ENCODE measurements at regions not wholly inside any gene's neighbourhood (a gene's known extent, or its start where the extent isn't known, plus 50 kb on each side); places are given as distances from the start of the nearest gene placed in this dataset.

DNA sequence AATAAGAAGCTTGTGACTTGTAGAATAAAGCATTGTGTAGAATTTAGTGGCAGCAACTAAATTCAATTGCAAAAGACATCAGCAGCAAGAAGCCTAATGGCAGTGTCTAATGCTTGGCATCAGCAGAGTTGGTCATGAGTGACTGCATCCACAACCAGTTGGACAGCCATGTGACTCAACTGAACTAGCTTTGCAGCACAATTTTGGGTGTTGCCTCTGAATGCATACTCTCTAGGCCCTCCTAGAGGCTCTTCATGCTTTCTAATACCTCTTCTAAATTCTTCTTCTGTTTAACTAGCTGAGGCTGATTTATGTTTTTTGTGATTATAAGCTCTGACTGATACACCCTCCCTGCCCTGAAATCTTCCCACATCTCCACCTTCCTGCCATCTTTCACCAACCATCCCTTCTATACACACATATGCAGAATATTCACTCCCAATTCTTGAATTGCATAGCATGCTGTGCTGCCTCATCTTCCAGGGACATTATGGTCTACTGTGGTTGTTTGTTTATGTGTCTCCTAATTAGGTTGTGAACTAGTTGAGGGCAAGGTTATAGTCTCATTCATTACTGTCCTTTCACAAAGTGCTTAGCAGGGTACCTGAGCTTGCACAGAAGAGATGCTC lies 266.7 kb upstream of the GJB5 start:
- Histone ChIP-seq H3K9me3 (peaks cover 0 to 6% of the 10 kb centered on the region in 2 donors), H3K27ac (no peak overlapping the region), H3K4me3 (no peak overlapping the region), H3K4me1 (no peaks in the 10 kb centered on the region), H3K27me3 (no peaks in the 10 kb centered on the region), H3K36me3 (no peaks in the 10 kb centered on the region)
- intact Hi-C loops (cut with DNase I; ENCODE audit: low total_unique reads): no loop called here
- in situ Hi-C loops (cut with MboI; ENCODE audit: low pct_ligation_motif_present in 1 of 4, low pct_unique_long_range_greater_than_20kb in 1 of 4, low sequenced_read_pairs in 3 of 4): no loop called here
- no peak for DNase-seq
- no peak for TF ChIP-seq POLR2AphosphoS5 (IDR thresholded peaks at IDR 0.05)
- TF ChIP-seq, protein P1, sequence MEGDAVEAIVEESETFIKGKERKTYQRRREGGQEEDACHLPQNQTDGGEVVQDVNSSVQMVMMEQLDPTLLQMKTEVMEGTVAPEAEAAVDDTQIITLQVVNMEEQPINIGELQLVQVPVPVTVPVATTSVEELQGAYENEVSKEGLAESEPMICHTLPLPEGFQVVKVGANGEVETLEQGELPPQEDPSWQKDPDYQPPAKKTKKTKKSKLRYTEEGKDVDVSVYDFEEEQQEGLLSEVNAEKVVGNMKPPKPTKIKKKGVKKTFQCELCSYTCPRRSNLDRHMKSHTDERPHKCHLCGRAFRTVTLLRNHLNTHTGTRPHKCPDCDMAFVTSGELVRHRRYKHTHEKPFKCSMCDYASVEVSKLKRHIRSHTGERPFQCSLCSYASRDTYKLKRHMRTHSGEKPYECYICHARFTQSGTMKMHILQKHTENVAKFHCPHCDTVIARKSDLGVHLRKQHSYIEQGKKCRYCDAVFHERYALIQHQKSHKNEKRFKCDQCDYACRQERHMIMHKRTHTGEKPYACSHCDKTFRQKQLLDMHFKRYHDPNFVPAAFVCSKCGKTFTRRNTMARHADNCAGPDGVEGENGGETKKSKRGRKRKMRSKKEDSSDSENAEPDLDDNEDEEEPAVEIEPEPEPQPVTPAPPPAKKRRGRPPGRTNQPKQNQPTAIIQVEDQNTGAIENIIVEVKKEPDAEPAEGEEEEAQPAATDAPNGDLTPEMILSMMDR (IDR thresholded peaks at IDR 0.05): no peak
- TF ChIP-seq EP300 (IDR thresholded peaks at IDR 0.05; ENCODE audit: low read depth): no peak
- TF ChIP-seq POLR2A (IDR thresholded peaks at IDR 0.05): no peak

DNA sequence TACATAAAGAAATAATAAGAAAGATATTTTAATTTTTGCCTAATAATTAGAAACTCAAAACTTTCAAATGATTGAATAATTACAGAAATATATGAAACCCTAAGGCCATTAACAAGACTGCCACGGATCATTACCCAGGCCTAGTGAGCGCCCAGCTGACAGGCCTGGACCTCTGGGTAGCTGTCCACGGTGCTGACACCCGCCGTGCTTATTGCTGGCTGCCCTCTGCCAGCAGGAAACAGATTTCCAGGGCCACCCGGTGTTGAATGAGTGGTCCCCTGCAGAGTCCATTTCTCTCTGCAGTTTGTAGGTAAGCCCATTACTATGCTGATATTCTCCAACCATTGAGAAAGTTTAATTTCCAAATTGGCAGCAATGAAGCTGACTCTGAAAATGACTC lies 254.4 kb upstream of the GJB5 start:
- no peak for DNase-seq
- H3K9me3 ChIP-seq: no peaks in the 10 kb centered on the region
- intact Hi-C loops (cut with DNase I; ENCODE audit: low total_unique reads): no loop called here
- H3K27ac ChIP-seq: no peak overlapping the region
- H3K4me3 ChIP-seq: no peak overlapping the region
- TF ChIP-seq EP300 (IDR thresholded peaks at IDR 0.05; ENCODE audit: low read depth): no peak
- TF ChIP-seq, protein P1 (IDR thresholded peaks at IDR 0.05): no peak
- TF ChIP-seq POLR2AphosphoS5 (IDR thresholded peaks at IDR 0.05): no peak
- TF ChIP-seq POLR2A (IDR thresholded peaks at IDR 0.05): no peak
- in situ Hi-C loops (cut with MboI; ENCODE audit: low pct_ligation_motif_present in 1 of 4, low pct_unique_long_range_greater_than_20kb in 1 of 4, low sequenced_read_pairs in 3 of 4): no loop called here
- no peaks in the 10 kb centered on the region for H3K4me1 ChIP-seq
- no peaks in the 10 kb centered on the region for H3K36me3 ChIP-seq
- WGBS, 2 donors (ENCODE audit: low coverage in 1 of 2): 0 to 9% methylated on average over 4 to 6 of the region's 6 CpGs
- no peaks in the 10 kb centered on the region for H3K27me3 ChIP-seq

DNA sequence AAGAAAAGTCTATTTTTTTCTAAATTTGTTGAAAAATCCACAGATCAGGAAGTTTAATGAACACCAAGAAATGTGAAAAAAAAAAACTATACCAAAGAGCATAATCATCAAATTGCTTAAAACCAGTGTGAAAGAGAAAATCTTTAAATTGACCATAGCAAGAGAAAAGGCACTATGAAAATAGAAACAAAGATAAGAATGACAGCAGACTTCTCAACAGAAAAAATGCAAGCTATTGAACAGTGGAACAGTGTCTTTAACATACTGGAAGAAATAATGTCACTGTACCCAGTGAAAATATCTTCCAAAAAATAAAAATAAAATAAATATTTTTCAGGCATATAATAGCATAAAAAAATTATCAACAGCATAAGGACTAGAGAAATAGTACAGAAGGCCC lies 243.0 kb upstream of the GJB5 start:
- H3K36me3 ChIP-seq: no peaks in the 10 kb centered on the region
- no peak for TF ChIP-seq POLR2AphosphoS5 (IDR thresholded peaks at IDR 0.05)
- TF ChIP-seq POLR2A (IDR thresholded peaks at IDR 0.05): no peak
- no peak for TF ChIP-seq EP300 (IDR thresholded peaks at IDR 0.05; ENCODE audit: low read depth)
- TF ChIP-seq, protein P1 (IDR thresholded peaks at IDR 0.05): no peak
- DNase-seq: no peak
- no peaks in the 10 kb centered on the region for H3K4me1 ChIP-seq
- in situ Hi-C loops (cut with MboI; ENCODE audit: low pct_ligation_motif_present in 1 of 4, low pct_unique_long_range_greater_than_20kb in 1 of 4, low sequenced_read_pairs in 3 of 4) (no loop called here), intact Hi-C loops (cut with DNase I; ENCODE audit: low total_unique reads) (no loop called here)
- no peaks in the 10 kb centered on the region for H3K27me3 ChIP-seq
- H3K9me3 ChIP-seq: peaks cover 20 to 27% of the 10 kb centered on the region in 2 donors
- H3K4me3 ChIP-seq: no peak overlapping the region
- no peak overlapping the region for H3K27ac ChIP-seq

DNA sequence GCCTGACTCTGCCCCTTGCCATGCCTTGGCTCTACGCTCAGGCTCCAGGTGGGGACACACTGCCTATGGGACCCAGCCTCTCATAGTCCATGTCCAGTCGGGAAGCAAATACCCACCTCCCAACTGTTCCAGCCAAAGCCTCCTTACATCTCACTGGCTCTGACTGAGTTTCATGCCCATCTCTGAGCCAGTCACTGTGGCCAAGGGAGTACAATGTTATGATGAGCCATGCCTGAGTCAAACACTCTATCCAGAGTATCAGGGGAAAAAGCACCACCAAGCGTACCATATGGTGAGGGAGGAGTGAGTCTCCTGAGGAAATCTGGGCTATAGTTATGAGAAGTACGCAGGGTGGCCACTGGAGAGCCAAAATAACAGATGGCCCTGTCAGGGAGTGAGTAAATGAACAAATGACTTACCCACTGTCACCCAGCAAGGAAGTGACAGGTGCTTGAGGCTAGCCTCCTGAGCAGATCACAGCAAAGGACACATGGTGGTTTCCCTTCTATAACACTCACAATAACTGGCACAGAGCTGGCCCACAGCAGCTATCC lies 236.6 kb upstream of the GJB5 start:
- no peak for DNase-seq
- no peak overlapping the region for H3K27ac ChIP-seq
- H3K4me1 ChIP-seq: no peaks in the 10 kb centered on the region
- WGBS, 2 donors (ENCODE audit: low coverage in 1 of 2): 40 to 76% methylated on average over 1 to 4 of the region's 4 CpGs
- intact Hi-C loops (cut with DNase I; ENCODE audit: low total_unique reads): no loop called here
- H3K27me3 ChIP-seq: no peaks in the 10 kb centered on the region
- in situ Hi-C loops (cut with MboI; ENCODE audit: low pct_ligation_motif_present in 1 of 4, low pct_unique_long_range_greater_than_20kb in 1 of 4, low sequenced_read_pairs in 3 of 4): no loop called here
- H3K9me3 ChIP-seq: no peaks in the 10 kb centered on the region
- TF ChIP-seq POLR2AphosphoS5 (IDR thresholded peaks at IDR 0.05) (no peak), EP300 (IDR thresholded peaks at IDR 0.05; ENCODE audit: low read depth) (no peak), POLR2A (IDR thresholded peaks at IDR 0.05) (no peak)
- TF ChIP-seq, protein P1 (IDR thresholded peaks at IDR 0.05): no peak
- H3K4me3 ChIP-seq: no peak overlapping the region
- H3K36me3 ChIP-seq: no peaks in the 10 kb centered on the region
